Endodermal cell (in vitro differentiated cells): ENCODE measurements at regions not wholly inside any gene's neighbourhood (a gene's known extent, or its start where the extent isn't known, plus 50 kb on each side); places are given as distances from the start of the nearest gene placed in this dataset.

Source experiments
- DNase-seq: peaks from one replicate; pipeline ENCODE4 v3.0.0-alpha.2; 2017
- H3K27ac ChIP-seq: 2 replicates; pipeline ENCODE4 v1.5.1; 2013; ENCODE audit warnings: mild to moderate bottlenecking, low read depth, low read length, moderate library complexity
- H3K27me3 ChIP-seq: 2 replicates; pipeline ENCODE4 v1.6.1; 2013; ENCODE audit warnings: mild to moderate bottlenecking, low read length, moderate library complexity; ENCODE audit not compliant: insufficient read depth, control insufficient read depth, poor library complexity, severe bottlenecking
- H3K36me3 ChIP-seq: 2 replicates; pipeline ENCODE4 v1.7.0; 2013; ENCODE audit warnings: mild to moderate bottlenecking, low read length, moderate library complexity; ENCODE audit not compliant: control insufficient read depth, insufficient read depth
- H3K4me1 ChIP-seq: one replicate; pipeline ENCODE4 v1.7.0; 2013; ENCODE audit warnings: low read length; ENCODE audit not compliant: control insufficient read depth, insufficient read depth
- H3K4me3 ChIP-seq: 2 replicates; pipeline ENCODE4 v1.5.1; 2013; ENCODE audit warnings: mild to moderate bottlenecking, low read length, moderate library complexity
- H3K9ac ChIP-seq: 2 replicates; pipeline ENCODE4 v1.6.1; 2013; ENCODE audit warnings: mild to moderate bottlenecking, low read length, moderate library complexity; ENCODE audit not compliant: poor library complexity, severe bottlenecking; ENCODE audit errors: extremely low read depth
- H3K9me3 ChIP-seq: 2 replicates; pipeline ENCODE4 v1.6.1; 2013; ENCODE audit warnings: mild to moderate bottlenecking, low read length, moderate library complexity; ENCODE audit not compliant: control insufficient read depth
- H3K27ac Mint-ChIP-seq: 2 replicates; pipeline ENCODE4 v1.8.0; 2020; ENCODE audit warnings: mixed read lengths
- H3K27me3 Mint-ChIP-seq: 2 replicates; pipeline ENCODE4 v1.8.0; 2021; ENCODE audit warnings: mild to moderate bottlenecking, mixed read lengths; ENCODE audit not compliant: insufficient read depth
- H3K36me3 Mint-ChIP-seq: 2 replicates; pipeline ENCODE4 v1.8.0; 2020; ENCODE audit warnings: low read depth, mixed read lengths
- H3K4me1 Mint-ChIP-seq: 2 replicates; pipeline ENCODE4 v1.8.0; 2020; ENCODE audit warnings: mixed read lengths
- H3K4me3 Mint-ChIP-seq: 2 replicates; pipeline ENCODE4 v1.8.0; 2020; ENCODE audit warnings: mild to moderate bottlenecking, moderate library complexity, mixed read lengths
- H3K9me3 Mint-ChIP-seq: 2 replicates; pipeline ENCODE4 v1.8.0; 2020; ENCODE audit warnings: mild to moderate bottlenecking, mixed read lengths
- CTCF ChIP-seq: fragments of 200-600 bp; sonication (generic); conservative IDR thresholded peaks from 2 replicates; pipeline ENCODE4 v1.5.0; 2021; ENCODE audit warnings: antibody characterized with exemption, mild to moderate bottlenecking
- WGBS, 2 experiments: methylation state at CpG; one replicate each; pipeline versions ENCODE4 v1.1.5 to v1.1.7; 2013; ENCODE audit warnings: missing lambda C conversion rate in 2 of 2, mixed read lengths in 1 of 2; ENCODE audit not compliant: insufficient coverage in 1 of 2, insufficient read length in 1 of 2; 5-methylcytosine and 5-hydroxymethylcytosine counted together

- no peak for DNase-seq
- peaks cover 3% of the 10 kb centered on the region for H3K4me1 ChIP-seq
- Mint-ChIP-seq H3K27ac (no peak overlapping the region), H3K27me3 (no peaks in the 10 kb centered on the region), H3K36me3 (no peaks in the 10 kb centered on the region), H3K4me3 (no peak overlapping the region), H3K9me3 (peaks cover 3% of the 10 kb centered on the region), H3K4me1 (peaks cover 7% of the 10 kb centered on the region)
- H3K9me3 ChIP-seq: no peaks in the 10 kb centered on the region
- 89 to 91% methylated on average over 1 to 2 of the region's 2 CpGs for WGBS, 2 experiments
- no peak overlapping the region for H3K27ac ChIP-seq
- no peak overlapping the region for H3K4me3 ChIP-seq
- H3K9ac ChIP-seq: no peak overlapping the region
- TF ChIP-seq CTCF: no peak
- no peaks in the 10 kb centered on the region for H3K36me3 ChIP-seq
- no peaks in the 10 kb centered on the region for H3K27me3 ChIP-seq
Measured at GRCh38 chr1:96980448-96980847, 258.9 kb downstream of the PTBP2 start.

DNA sequence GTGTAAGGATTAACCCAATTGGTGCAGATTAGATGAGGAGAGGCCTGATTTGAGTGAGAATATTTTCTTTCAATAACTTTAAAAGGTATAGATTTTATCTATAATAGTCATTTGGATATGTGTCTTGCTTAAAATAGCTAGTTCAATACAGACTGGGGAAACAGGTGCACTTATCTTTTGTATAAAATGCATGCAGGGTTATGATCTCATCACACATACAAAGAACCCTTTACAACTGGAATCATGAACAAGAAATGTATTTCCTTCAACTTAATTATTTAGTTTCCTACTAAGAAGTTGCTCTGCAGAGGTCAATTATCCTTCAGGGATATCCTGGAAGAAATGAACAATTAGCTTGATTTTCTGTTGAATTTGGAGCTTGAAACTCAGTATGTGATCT, 259.6 kb downstream of the PTBP2 start:
- H3K27me3 Mint-ChIP-seq: no peaks in the 10 kb centered on the region
- no peak for TF ChIP-seq CTCF

DNA sequence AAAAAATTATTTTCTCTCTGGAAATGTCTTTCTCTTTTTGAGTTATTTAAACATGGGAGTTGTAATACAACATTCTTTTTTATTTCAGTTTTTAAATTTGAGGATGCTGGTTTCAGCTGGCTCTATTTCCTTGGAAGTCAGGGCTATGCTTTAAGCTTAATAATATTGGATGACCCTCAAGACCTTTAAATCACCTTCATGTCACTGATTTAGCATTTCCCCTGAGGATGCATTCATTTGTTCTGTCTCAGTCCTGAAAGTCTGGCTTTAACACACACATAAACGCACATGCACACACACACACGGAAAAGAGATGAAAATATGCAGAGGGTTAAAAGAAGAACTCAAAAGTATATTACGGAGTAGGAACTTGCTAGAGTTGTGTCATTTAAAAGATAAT, 260.5 kb downstream of the PTBP2 start:
- TF ChIP-seq CTCF: no peak
- Histone ChIP-seq H3K4me1 (peaks cover 3% of the 10 kb centered on the region), H3K36me3 (no peaks in the 10 kb centered on the region), H3K9ac (no peak overlapping the region), H3K9me3 (peaks cover 6% of the 10 kb centered on the region), H3K27ac (no peak overlapping the region), H3K27me3 (no peaks in the 10 kb centered on the region), H3K4me3 (no peak overlapping the region)
- Mint-ChIP-seq H3K4me1 (peaks cover 7% of the 10 kb centered on the region), H3K27ac (no peak overlapping the region), H3K27me3 (no peaks in the 10 kb centered on the region), H3K36me3 (no peaks in the 10 kb centered on the region), H3K4me3 (no peak overlapping the region), H3K9me3 (peaks cover 9% of the 10 kb centered on the region)
- no peak for DNase-seq
- WGBS, 2 experiments: 92 to 95% methylated on average over 1 to 3 of the region's 3 CpGs

More for the DNA sequence above, 259.6 kb downstream of the PTBP2 start:
- Histone ChIP-seq H3K27me3 (no peaks in the 10 kb centered on the region), H3K36me3 (no peaks in the 10 kb centered on the region), H3K9ac (no peak overlapping the region), H3K4me3 (no peak overlapping the region), H3K9me3 (peaks cover 6% of the 10 kb centered on the region), H3K27ac (no peak overlapping the region), H3K4me1 (peaks cover 3% of the 10 kb centered on the region)
- Mint-ChIP-seq H3K27ac (no peak overlapping the region), H3K36me3 (no peaks in the 10 kb centered on the region), H3K9me3 (peaks cover 9% of the 10 kb centered on the region), H3K4me3 (no peak overlapping the region), H3K4me1 (peaks cover 7% of the 10 kb centered on the region)
- DNase-seq: no peak
